ENCODE measurements at regions not wholly inside any gene's neighbourhood (a gene's known extent, or its start where the extent isn't known, plus 50 kb on each side); places are given as distances from the start of the nearest gene placed in this dataset.

DNA sequence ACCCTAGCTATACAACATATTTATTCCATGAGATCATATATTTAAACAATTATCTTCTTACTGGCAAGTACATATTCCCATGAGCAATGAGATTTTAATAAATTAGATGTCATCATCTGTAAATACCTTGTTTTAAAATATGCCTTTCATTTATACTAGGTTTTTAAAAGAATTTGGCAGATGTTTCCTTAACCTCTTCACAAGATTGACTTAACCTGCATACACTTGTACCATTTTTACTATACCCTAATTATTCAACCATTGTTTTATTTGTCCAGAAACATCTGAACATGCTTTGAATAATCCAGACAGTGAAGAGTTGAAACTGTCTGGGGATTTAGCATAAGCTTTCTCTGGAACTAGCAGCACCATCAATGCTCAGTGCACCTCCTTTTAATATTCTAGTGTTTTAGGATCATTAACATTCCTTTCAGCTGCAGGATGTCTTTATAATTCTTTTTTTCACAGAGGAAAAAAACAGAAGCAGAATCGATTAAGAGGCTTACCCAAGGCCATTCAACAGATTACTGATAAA is 188.0 kb upstream of the TENT5A start:
- H3K36me3 ChIP-seq: no peaks in the 10 kb centered on the region
- TF ChIP-seq, protein P1, sequence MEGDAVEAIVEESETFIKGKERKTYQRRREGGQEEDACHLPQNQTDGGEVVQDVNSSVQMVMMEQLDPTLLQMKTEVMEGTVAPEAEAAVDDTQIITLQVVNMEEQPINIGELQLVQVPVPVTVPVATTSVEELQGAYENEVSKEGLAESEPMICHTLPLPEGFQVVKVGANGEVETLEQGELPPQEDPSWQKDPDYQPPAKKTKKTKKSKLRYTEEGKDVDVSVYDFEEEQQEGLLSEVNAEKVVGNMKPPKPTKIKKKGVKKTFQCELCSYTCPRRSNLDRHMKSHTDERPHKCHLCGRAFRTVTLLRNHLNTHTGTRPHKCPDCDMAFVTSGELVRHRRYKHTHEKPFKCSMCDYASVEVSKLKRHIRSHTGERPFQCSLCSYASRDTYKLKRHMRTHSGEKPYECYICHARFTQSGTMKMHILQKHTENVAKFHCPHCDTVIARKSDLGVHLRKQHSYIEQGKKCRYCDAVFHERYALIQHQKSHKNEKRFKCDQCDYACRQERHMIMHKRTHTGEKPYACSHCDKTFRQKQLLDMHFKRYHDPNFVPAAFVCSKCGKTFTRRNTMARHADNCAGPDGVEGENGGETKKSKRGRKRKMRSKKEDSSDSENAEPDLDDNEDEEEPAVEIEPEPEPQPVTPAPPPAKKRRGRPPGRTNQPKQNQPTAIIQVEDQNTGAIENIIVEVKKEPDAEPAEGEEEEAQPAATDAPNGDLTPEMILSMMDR (IDR thresholded peaks at IDR 0.05): no peak
- TF ChIP-seq POLR2A (IDR thresholded peaks at IDR 0.05): no peak
- intact Hi-C loops (cut with DNase I; ENCODE audit: low total_unique reads): no loop called here
- no peaks in the 10 kb centered on the region for H3K4me1 ChIP-seq
- no peak overlapping the region for H3K4me3 ChIP-seq
- H3K27me3 ChIP-seq: no peaks in the 10 kb centered on the region
- no peaks in the 10 kb centered on the region for H3K9me3 ChIP-seq
- DNase-seq: no peak
- no peak overlapping the region for H3K27ac ChIP-seq

DNA sequence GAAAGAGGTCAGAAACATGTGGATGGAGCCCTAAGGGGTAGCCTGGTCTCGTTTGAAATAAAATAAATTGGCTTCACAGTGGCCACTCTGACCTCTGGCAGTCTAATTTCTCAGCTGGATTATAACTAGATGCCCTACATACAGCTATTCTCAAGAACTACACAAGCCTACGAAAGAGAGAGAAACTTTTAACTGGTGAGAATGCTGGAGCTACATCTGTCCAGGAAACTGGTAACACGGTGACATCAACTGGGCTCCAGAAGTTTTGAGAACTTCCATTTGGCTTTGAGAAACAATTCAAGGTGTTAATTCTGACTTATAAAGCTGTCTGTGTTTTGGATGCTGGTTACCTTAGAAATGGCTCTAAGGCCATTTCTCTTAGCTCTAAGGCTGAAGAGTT is 187.3 kb upstream of the TENT5A start:
- no peak for TF ChIP-seq POLR2A (IDR thresholded peaks at IDR 0.05)
- TF ChIP-seq, protein P1 (IDR thresholded peaks at IDR 0.05): no peak
- intact Hi-C loops (cut with DNase I; ENCODE audit: low total_unique reads): no loop called here
- no peak overlapping the region for H3K27ac ChIP-seq
- no peak for DNase-seq
- no peak overlapping the region for H3K4me3 ChIP-seq
- no peaks in the 10 kb centered on the region for H3K27me3 ChIP-seq
- H3K36me3 ChIP-seq: no peaks in the 10 kb centered on the region
- H3K9me3 ChIP-seq: no peaks in the 10 kb centered on the region
- no peaks in the 10 kb centered on the region for H3K4me1 ChIP-seq

DNA sequence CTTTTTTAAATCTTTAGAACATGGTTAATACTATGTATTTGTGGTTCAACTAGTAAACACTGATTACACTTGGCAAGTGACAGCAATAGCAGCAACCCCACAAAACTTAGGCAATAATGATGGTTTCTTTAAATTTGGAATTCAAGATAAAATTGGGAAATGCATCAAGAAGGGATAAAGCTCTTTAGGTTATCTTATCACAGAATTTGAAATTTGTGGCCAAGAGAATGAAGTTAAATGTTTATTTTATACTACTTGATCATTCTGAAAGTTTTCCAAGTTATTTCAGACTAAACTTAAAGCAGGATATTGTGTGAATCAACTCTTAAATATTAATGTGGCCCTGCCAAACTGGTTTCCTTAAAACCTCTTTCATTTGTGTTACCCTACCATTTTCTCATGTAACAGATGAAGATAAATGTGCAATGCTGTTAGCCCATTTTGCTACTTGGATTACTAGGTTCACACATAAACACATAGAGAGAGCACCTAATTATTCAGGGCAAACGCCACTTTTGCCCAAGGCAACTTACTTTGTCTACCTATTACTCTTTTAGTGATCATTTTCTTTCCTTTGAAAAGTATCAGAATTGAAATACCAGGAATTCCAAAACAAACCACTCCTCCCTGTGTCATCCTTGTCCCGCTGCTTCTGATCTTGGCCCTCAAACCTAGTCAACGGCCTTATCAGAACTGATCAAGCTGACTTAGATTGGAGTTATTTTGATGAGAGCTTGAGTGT is 186.7 kb upstream of the TENT5A start:
- no peaks in the 10 kb centered on the region for H3K36me3 ChIP-seq
- no peaks in the 10 kb centered on the region for H3K27me3 ChIP-seq
- H3K9me3 ChIP-seq: no peaks in the 10 kb centered on the region
- no peak for DNase-seq
- no peaks in the 10 kb centered on the region for H3K4me1 ChIP-seq
- H3K4me3 ChIP-seq: no peak overlapping the region
- no peak overlapping the region for H3K27ac ChIP-seq
- no peak for TF ChIP-seq POLR2A (IDR thresholded peaks at IDR 0.05)
- TF ChIP-seq, protein P1 (IDR thresholded peaks at IDR 0.05): no peak
- intact Hi-C loops (cut with DNase I; ENCODE audit: low total_unique reads): no loop called here

DNA sequence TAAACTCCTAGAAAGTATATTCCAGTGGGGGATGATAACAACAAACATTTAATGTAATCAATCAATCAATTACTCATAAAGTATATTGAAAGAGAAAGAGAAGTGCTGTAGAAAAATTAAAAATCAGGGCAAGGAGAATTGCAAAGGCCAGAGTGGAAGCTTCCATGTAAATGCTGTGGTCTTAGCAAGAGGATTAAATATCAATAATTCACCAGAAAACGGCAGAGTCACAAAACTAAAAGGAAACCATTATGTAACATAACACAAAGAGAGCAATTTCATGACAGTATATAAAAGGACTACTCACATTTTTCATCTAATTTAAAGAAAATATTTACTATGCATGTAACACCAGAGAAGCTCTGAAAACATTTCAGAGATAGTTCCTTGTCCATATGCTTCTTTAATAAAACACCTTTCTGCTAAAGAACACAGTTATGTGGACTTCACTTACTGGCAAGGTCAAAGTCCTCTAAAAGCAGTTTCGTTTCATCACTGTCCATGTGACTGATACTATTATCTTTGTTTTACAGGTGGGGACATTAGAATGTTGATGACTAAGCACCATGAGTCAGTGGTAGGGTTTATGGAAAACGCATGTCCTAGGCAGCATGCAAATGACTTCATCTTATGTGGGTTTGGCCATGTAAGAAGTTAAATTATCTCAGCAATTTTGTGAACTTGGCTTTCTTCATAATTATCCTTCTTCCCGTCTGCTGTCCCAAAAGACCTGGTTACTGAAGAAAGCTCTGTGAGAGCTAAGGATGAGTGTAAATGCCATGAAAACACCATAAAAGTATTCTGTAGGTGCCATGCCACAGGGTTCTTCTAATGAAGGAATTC is 185.8 kb upstream of the TENT5A start:
- Histone ChIP-seq H3K4me1 (no peaks in the 10 kb centered on the region), H3K27ac (no peak overlapping the region), H3K4me3 (no peak overlapping the region), H3K36me3 (no peaks in the 10 kb centered on the region), H3K27me3 (no peaks in the 10 kb centered on the region), H3K9me3 (no peaks in the 10 kb centered on the region)
- intact Hi-C loops (cut with DNase I; ENCODE audit: low total_unique reads): no loop called here
- TF ChIP-seq, protein P1 (IDR thresholded peaks at IDR 0.05): no peak
- TF ChIP-seq POLR2A (IDR thresholded peaks at IDR 0.05): no peak
- no peak for DNase-seq
